SU-DHL-6 (cell line): ENCODE measurements at regions not wholly inside any gene's neighbourhood (a gene's known extent, or its start where the extent isn't known, plus 50 kb on each side); places are given as distances from the start of the nearest gene placed in this dataset.

Source experiments
- H2AFZ ChIP-seq: fragments of 200-600 bp; sonication (generic); 2 replicates; pipeline ENCODE4 v1.6.1; 2014; ENCODE audit warnings: low read depth, mild to moderate bottlenecking, moderate library complexity, mixed read lengths, antibody characterized with exemption, low read length; ENCODE audit not compliant: severe bottlenecking
- H3F3A ChIP-seq: fragments of 200-600 bp; shearing (Covaris generic); 2 replicates; pipeline ENCODE4 v1.6.0; 2016; ENCODE audit warnings: antibody characterized with exemption, mild to moderate bottlenecking; ENCODE audit not compliant: insufficient read depth
- H3K27ac ChIP-seq: fragments of 200-600 bp; sonication (generic); 2 replicates; pipeline ENCODE4 v1.5.1; 2016; ENCODE audit warnings: low read depth, mild to moderate bottlenecking, low read length, moderate library complexity, mixed read lengths
- H3K27me3 ChIP-seq: fragments of 200-600 bp; sonication (generic), shearing (Covaris generic); 2 replicates; pipeline ENCODE4 v1.6.0; 2014; ENCODE audit warnings: mild to moderate bottlenecking, low read length
- H3K36me3 ChIP-seq: fragments of 200-600 bp; sonication (generic); 2 replicates; pipeline ENCODE4 v1.6.1; 2014; ENCODE audit warnings: mild to moderate bottlenecking, low read length, mixed read lengths
- H3K4me2 ChIP-seq: fragments of 300-600, 200-600 bp; shearing (Covaris generic), sonication (generic); 2 replicates; pipeline ENCODE4 v1.6.0; 2014; ENCODE audit warnings: low read length, low read depth, mild to moderate bottlenecking; ENCODE audit not compliant: poor library complexity, severe bottlenecking
- H3K4me3 ChIP-seq: fragments of 200-600 bp; sonication (generic); 2 replicates; pipeline ENCODE4 v1.5.1; 2014; ENCODE audit warnings: antibody characterized with exemption, low read length, mild to moderate bottlenecking, mixed read lengths; ENCODE audit not compliant: insufficient read depth, poor library complexity, severe bottlenecking
- H3K79me2 ChIP-seq: fragments of 200-600 bp; sonication (generic); 2 replicates; pipeline ENCODE4 v1.6.1; 2014; ENCODE audit warnings: mild to moderate bottlenecking, low read length, moderate library complexity; ENCODE audit not compliant: insufficient read depth
- H3K9ac ChIP-seq: fragments of 200-600 bp; sonication (generic); 2 replicates; pipeline ENCODE4 v1.7.0; 2014; ENCODE audit warnings: mild to moderate bottlenecking, low read length
- H3K9me2 ChIP-seq: fragments of 200-600 bp; sonication (generic); replicated peaks from 2 replicates; pipeline ENCODE4 v1.6.1; 2014; ENCODE audit warnings: low read length; ENCODE audit not compliant: insufficient read depth
- H3K9me3 ChIP-seq: fragments of 200-600 bp; sonication (generic); 2 replicates; pipeline ENCODE4 v1.6.1; 2014; ENCODE audit warnings: low read length, mixed read lengths; ENCODE audit not compliant: insufficient read depth
- H4K20me1 ChIP-seq: fragments of 200-600 bp; sonication (generic); 2 replicates; pipeline ENCODE4 v1.6.1; 2014; ENCODE audit warnings: low read depth, mild to moderate bottlenecking, antibody characterized with exemption, low read length, moderate library complexity, mixed read lengths
- CTCF ChIP-seq: fragments of 200-600 bp; sonication (generic); IDR thresholded peaks from one replicate; pipeline ENCODE4 v1.5.1; 2017; ENCODE audit warnings: antibody characterized with exemption, mild to moderate bottlenecking, low read length, moderate library complexity; ENCODE audit not compliant: insufficient read depth, poor library complexity, severe bottlenecking
- EZH2phosphoT487 ChIP-seq: fragments of 200-600 bp; sonication (generic), shearing (Covaris generic); conservative IDR thresholded peaks from 2 replicates; pipeline ENCODE4 v1.6.1; 2018; ENCODE audit warnings: mild to moderate bottlenecking, antibody characterized with exemption, low read length, moderate library complexity, mixed read lengths

GRCh38 chr10:123529146-123529760, 136.9 kb upstream of the GPR26 start:
- H3K4me2 ChIP-seq = no peak overlapping the region
- H2AFZ ChIP-seq = no peak overlapping the region
- no peak overlapping the region for H3K27ac ChIP-seq
- no peak overlapping the region for H3K4me3 ChIP-seq
- H3K79me2 ChIP-seq = no peaks in the 10 kb centered on the region
- H3K9ac ChIP-seq = no peak overlapping the region
- no peaks in the 10 kb centered on the region for H3K9me3 ChIP-seq
- no peak for TF ChIP-seq EZH2phosphoT487
- no peak for TF ChIP-seq CTCF
- H3K27me3 ChIP-seq = no peaks in the 10 kb centered on the region
- no peaks in the 10 kb centered on the region for H3F3A ChIP-seq
- no peaks in the 10 kb centered on the region for H4K20me1 ChIP-seq
- H3K36me3 ChIP-seq = no peaks in the 10 kb centered on the region
- H3K9me2 ChIP-seq = no peaks in the 10 kb centered on the region

DNA sequence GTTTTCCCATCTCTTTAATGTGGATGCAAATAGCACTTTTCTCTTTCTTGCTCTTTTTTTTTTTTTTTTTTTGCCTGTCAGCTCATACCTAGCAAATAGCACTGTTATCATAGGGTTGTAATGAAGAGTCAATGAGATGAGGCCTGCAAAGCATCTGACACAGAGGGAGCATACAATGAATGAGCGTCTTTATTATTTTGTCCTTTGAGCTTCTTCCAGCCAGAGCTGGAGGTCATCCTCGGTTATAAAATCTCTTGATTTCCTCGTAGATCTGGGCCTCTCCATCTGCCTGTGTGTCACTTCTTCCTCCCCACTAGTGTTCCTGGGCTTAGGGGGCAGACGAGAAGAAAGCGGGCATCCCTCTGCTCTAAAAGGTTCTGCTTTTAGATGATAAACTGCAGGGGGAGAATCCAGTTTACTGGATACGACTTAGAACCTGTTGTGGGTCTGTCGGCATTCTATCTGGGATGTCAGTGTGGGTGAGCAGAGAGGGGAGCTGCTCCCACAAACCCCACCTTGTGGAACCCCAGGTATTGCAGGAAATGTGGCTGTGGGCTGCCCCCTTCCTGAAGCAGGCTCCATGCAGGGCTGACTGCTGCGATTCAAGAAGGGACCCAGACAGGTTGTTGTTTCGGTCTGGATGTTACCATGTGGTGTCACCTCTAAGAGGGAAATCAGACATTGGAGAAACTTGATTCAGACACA, 135.8 kb upstream of the GPR26 start:
- H3K9me3 ChIP-seq = no peaks in the 10 kb centered on the region
- H3K27ac ChIP-seq = no peak overlapping the region
- H3K36me3 ChIP-seq = no peaks in the 10 kb centered on the region
- H3K79me2 ChIP-seq = no peaks in the 10 kb centered on the region
- TF ChIP-seq EZH2phosphoT487 = no peak
- no peak for TF ChIP-seq CTCF
- no peak overlapping the region for H3K4me3 ChIP-seq
- no peaks in the 10 kb centered on the region for H3K9me2 ChIP-seq
- no peak overlapping the region for H2AFZ ChIP-seq
- no peak overlapping the region for H3K4me2 ChIP-seq
- H3F3A ChIP-seq = no peaks in the 10 kb centered on the region
- no peaks in the 10 kb centered on the region for H3K27me3 ChIP-seq
- H3K9ac ChIP-seq = no peak overlapping the region
- H4K20me1 ChIP-seq = no peaks in the 10 kb centered on the region

GRCh38 chr10:123535386-123535785, 130.8 kb upstream of the GPR26 start:
- H3K4me2 ChIP-seq = no peak overlapping the region
- H3K9me2 ChIP-seq = no peaks in the 10 kb centered on the region
- H3K27me3 ChIP-seq = no peaks in the 10 kb centered on the region
- TF ChIP-seq EZH2phosphoT487 (no peak), CTCF (no peak)
- no peak overlapping the region for H2AFZ ChIP-seq
- no peak overlapping the region for H3K27ac ChIP-seq
- H3F3A ChIP-seq = no peaks in the 10 kb centered on the region
- no peaks in the 10 kb centered on the region for H4K20me1 ChIP-seq
- H3K9ac ChIP-seq = no peak overlapping the region
- H3K4me3 ChIP-seq = no peak overlapping the region
- H3K9me3 ChIP-seq = no peaks in the 10 kb centered on the region
- no peaks in the 10 kb centered on the region for H3K79me2 ChIP-seq
- no peaks in the 10 kb centered on the region for H3K36me3 ChIP-seq
